Lower leg skin (tissue), 3 donors: ENCODE measurements at regions not wholly inside any gene's neighbourhood (a gene's known extent, or its start where the extent isn't known, plus 50 kb on each side); places are given as distances from the start of the nearest gene placed in this dataset.

ENCODE experiments used
- POLR2A ChIP-seq, 2 donors: fragments of 450-650 bp; IDR thresholded peaks; one replicate each; pipeline ENCODE4 v1.6.1; 2016 to 2017; ENCODE audit warnings: antibody characterized with exemption in 2 of 2, mild to moderate bottlenecking in 1 of 2, moderate library complexity in 1 of 2
- TF ChIP-seq, protein P1 (sequence below), 3 donors: fragments of 450-650 bp; IDR thresholded peaks; one replicate each; pipeline ENCODE4 v1.5.1; 2016; ENCODE audit warnings: antibody characterized with exemption in 3 of 3, mild to moderate bottlenecking in 3 of 3, moderate library complexity in 2 of 3

DNA sequence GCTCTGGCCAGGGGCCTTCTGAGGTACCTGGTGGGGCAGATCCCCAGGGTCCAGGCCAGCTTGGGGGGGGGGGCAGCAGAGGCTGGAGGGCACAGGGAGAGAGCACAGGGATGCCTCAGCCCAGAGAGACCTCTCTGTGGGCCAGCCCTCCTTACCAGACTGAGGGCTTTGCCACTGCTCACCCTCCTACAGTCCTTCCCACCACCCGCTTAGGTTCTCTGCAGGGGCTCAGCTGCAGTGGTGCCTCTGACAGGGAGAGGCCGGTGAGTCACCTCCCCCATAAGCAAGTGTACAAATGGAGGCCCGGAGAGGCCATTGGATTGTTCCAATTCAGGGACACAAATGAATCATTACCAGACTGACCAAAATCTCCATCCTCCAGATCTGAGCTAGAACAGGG is 68.1 kb upstream of the LMO1 start:
- TF ChIP-seq, protein P1, sequence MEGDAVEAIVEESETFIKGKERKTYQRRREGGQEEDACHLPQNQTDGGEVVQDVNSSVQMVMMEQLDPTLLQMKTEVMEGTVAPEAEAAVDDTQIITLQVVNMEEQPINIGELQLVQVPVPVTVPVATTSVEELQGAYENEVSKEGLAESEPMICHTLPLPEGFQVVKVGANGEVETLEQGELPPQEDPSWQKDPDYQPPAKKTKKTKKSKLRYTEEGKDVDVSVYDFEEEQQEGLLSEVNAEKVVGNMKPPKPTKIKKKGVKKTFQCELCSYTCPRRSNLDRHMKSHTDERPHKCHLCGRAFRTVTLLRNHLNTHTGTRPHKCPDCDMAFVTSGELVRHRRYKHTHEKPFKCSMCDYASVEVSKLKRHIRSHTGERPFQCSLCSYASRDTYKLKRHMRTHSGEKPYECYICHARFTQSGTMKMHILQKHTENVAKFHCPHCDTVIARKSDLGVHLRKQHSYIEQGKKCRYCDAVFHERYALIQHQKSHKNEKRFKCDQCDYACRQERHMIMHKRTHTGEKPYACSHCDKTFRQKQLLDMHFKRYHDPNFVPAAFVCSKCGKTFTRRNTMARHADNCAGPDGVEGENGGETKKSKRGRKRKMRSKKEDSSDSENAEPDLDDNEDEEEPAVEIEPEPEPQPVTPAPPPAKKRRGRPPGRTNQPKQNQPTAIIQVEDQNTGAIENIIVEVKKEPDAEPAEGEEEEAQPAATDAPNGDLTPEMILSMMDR (IDR thresholded peaks at IDR 0.05): no peak
- no peak for TF ChIP-seq POLR2A (IDR thresholded peaks at IDR 0.05)
